NCI-H748 (cell line): ENCODE measurements at regions not wholly inside any gene's neighbourhood (a gene's known extent, or its start where the extent isn't known, plus 50 kb on each side); places are given as distances from the start of the nearest gene placed in this dataset.

Source experiments
- DNase-seq: peaks from one replicate; lab custom pipeline; 2025; ENCODE audit not compliant: unreplicated experiment; lab: John Stamatoyannopoulos, UW

- no peak for DNase-seq
Observed at GRCh38 chr12:93042684-93043083, 113.6 kb upstream of the EEA1 start.

- no peak for DNase-seq
Observed at GRCh38 chr12:93043192-93043876, 114.2 kb upstream of the EEA1 start.

- no peak for DNase-seq
Observed at GRCh38 chr12:93043877-93044209, 114.7 kb upstream of the EEA1 start.

GRCh38 chr12:93047118-93047517 lies 118.0 kb upstream of the EEA1 start:
- DNase-seq = no peak

GRCh38 chr12:93048656-93049055 lies 119.6 kb upstream of the EEA1 start:
- DNase-seq = no peak

- DNase-seq = no peak
Observed at GRCh38 chr12:93050026-93050747, 121.1 kb upstream of the EEA1 start.

GRCh38 chr12:93050748-93051081 lies 121.6 kb upstream of the EEA1 start:
- DNase-seq = no peak

GRCh38 chr12:93054021-93054420 lies 124.9 kb upstream of the EEA1 start:
- no peak for DNase-seq

- no peak for DNase-seq
Observed at GRCh38 chr12:93055221-93055620, 126.1 kb upstream of the EEA1 start.

GRCh38 chr12:93056971-93057535 lies 128.0 kb upstream of the EEA1 start:
- no peak for DNase-seq

- no peak for DNase-seq
Observed at GRCh38 chr12:93058280-93058679, 129.2 kb upstream of the EEA1 start.

- no peak for DNase-seq
Observed at GRCh38 chr12:93059288-93059687, 130.2 kb upstream of the EEA1 start.

GRCh38 chr12:93059925-93060665 lies 131.0 kb upstream of the EEA1 start:
- DNase-seq = no peak

GRCh38 chr12:93060666-93061472 lies 131.8 kb upstream of the EEA1 start:
- DNase-seq = no peak

GRCh38 chr12:93061473-93062419 lies 132.7 kb upstream of the EEA1 start:
- no peak for DNase-seq

- no peak for DNase-seq
Observed at GRCh38 chr12:93065896-93066295, 136.8 kb upstream of the EEA1 start.

- DNase-seq = no peak
Observed at GRCh38 chr12:93072340-93072739, 143.2 kb upstream of the EEA1 start.

- DNase-seq = no peak
Observed at GRCh38 chr12:93073324-93073723, 144.2 kb upstream of the EEA1 start.

- DNase-seq = no peak
Observed at GRCh38 chr12:93078059-93078458, 149.0 kb upstream of the EEA1 start.

GRCh38 chr12:93078577-93078976 lies 149.5 kb upstream of the EEA1 start:
- no peak for DNase-seq
